ENCODE measurements at regions not wholly inside any gene's neighbourhood (a gene's known extent, or its start where the extent isn't known, plus 50 kb on each side); places are given as distances from the start of the nearest gene placed in this dataset.

GRCh38 chrY:15162211-15162610 is 637.9 kb downstream of the NLGN4Y start:
- no peak for DNase-seq

DNA sequence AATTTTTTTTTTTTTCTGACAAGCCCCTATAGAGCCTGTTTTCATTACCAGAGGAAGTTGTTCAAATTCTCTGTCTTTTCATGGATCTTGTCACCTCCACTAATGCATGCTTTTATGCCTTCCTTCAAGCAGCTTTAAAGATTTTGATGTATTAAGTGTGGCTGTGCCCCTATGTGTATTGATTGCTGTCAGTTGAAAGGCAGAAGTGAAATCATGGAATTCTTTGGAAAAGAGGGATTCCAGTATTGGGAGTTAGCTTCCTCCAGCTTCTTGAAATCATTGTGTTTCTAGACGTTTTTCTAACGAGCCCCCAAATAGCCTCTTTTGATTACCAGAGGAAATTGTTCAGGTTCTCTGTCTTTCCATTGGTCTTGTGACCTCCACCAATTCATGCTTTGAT is 655.6 kb downstream of the NLGN4Y start:
- DNase-seq, result no peak

DNA sequence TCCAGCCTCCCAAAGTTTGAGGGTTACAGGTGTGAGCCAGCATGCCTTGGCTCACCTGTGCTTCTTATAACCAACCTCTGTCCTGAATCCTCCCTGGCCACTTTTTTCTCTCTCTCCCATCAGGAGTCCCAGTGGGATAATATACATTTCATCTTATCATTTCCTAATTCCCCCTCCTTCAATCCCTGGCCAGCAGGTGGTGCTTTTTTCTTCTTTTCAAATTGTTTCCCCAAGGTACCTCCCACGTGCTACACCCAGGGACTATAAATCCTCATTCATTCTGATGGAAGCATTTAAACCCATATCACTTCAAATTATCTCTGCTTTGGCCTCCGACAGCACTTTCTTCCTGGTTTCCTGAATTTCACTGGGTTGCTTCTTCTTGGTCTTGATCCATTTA is 704.7 kb downstream of the NLGN4Y start:
- DNase-seq, result no peak

- no peak for DNase-seq
These were observed 715.3 kb downstream of the NLGN4Y start for GRCh38 chrY:15239596-15240132.

DNA sequence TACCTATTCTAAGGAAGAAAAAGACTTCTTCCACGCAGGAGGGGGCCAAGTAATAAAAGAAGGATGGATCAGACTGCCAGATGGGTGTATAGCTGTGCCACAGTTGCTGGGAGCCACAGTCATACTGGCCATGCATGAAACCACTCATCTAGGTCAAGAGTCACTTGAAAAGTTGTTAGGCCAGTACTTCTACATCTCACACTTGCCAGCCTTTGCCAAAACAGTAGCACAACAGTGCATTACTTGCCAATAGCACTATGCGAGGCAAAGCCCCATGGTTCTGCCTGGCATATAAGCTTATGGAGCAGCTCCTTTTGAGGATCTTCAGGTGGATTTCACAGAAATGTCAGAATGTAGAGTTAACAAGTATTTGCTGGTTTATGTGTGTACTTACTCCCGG is 735.0 kb downstream of the NLGN4Y start:
- no peak for DNase-seq

GRCh38 chrY:15286572-15286971 is 762.2 kb downstream of the NLGN4Y start:
- DNase-seq, result no peak

- DNase-seq, result no peak
These were observed 765.5 kb downstream of the NLGN4Y start for GRCh38 chrY:15289821-15290220.

- no peak for DNase-seq
These were observed 768.6 kb downstream of the NLGN4Y start for GRCh38 chrY:15292881-15293280.

GRCh38 chrY:15301879-15302278 is 777.5 kb downstream of the NLGN4Y start:
- DNase-seq, result no peak

GRCh38 chrY:15312166-15312565 is 787.8 kb downstream of the NLGN4Y start:
- no peak for DNase-seq

DNA sequence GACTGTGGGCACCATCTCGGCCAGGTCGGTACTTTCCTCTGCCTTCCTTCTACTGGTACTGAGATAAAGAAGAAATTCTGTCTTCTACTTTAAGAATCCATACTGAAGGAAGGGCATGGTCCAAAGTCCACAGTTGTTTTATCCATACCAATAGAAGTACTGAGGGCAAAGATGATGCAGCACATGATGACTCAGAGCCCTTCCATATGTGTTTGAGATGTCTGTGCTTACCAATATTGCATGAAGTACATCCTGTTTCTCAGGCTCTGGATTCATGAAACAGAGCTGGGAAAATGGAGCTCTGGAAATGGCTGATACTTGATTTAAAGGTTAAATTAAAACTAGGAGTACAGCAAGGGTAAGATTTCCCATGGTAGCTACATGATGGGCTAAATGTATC is 799.9 kb downstream of the NLGN4Y start:
- DNase-seq, result no peak

DNA sequence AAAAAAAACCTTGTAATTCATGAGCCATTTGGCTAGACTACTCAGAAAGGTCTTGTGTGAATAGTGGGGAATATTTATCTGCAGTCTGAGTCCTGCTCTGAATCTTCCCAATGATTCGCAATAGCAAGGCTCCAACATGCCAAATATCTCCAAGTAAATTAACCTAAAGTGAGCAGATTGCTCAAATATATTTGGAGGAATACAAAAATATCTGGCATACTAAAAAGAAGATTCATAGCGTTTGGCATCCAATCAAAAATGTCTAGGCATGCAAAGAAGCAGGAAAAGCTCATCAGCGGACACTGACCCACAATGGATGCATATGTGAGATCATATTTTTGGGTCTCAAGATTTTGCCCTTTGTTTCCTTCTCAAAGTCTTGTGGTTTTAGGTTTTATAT is 800.9 kb downstream of the NLGN4Y start:
- no peak for DNase-seq

DNA sequence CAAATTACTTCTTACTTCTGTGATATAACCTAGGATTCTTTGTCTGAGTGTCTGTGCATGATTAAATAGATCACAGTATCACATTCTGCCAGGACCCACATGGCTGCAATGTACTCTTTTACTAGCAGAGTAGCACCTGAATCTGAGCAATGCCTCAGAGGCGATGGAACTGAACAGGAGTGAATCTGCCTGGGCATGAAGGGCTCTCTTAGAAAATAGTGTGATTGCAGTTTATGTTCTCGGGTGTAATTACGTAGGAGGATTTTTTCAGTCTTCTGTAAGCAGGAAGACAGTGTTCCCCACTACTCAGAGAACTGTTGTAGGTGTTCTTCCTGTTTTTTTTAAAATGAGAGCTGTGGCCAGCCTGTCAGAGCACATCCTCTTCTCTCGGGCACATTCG is 802.3 kb downstream of the NLGN4Y start:
- no peak for DNase-seq

GRCh38 chrY:15328848-15329247 is 804.5 kb downstream of the NLGN4Y start:
- DNase-seq, result no peak

DNA sequence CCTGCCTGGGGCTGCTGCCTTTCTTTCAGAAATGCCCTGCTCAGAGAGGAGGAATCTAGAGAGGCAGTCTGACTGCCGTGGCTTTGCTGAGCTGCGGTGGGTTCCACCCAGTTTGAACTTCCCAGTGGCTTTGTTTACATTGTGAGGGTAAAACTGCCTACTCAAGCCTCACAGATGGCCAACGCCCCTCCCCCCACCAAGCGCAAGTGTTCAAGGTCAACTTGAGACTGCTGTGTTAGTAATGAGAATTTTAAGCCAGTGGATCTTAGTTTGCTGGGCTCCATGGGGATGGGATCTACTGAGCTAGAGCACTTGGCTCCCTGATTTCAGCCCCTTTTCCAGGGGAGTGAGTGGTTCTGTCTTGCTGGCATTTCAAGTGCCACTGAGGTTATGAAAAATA is 819.2 kb downstream of the NLGN4Y start:
- no peak for DNase-seq

- DNase-seq, result no peak
These were observed 821.3 kb downstream of the NLGN4Y start for GRCh38 chrY:15345471-15346155.

DNA sequence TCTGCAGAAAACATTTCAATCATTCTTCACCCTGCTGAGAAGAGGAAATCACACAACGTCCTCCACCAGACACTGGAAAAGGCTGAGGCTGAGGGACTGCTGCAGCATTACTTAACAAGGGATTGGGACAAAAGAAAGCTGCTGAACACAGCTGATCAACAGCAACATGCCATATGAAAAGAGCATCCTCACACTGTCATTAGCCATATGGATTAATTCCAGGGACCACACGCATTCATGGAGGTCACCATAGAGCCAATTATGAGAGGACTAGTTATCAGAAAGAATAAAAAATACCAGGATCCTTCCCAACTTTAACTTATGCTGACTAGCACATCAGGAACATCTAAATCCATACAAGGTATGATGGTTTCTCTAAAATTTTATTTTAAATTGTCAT is 825.0 kb downstream of the NLGN4Y start:
- no peak for DNase-seq

DNA sequence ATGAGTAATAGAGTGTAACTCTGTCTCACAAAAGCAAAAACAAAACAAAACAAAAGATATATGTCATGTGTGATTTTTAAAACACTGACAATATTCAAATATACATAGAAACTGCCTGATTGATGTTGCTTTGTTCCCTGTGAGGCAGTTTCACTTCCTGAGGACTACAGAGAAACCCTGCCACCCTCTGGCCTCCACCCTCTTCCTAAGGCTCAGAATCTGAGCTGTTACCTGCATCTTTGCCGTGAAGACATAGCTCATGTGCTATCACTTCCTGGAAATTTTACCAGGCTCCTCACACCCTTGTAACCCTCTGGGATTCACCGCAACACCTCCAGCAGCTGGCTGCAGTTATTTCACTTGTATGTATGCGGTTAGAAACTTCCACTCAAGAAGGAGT is 831.0 kb downstream of the NLGN4Y start:
- no peak for DNase-seq

- DNase-seq, result no peak
These were observed 836.1 kb downstream of the NLGN4Y start for GRCh38 chrY:15360471-15360870.

GRCh38 chrY:15364996-15365395 is 840.7 kb downstream of the NLGN4Y start:
- no peak for DNase-seq

DNA sequence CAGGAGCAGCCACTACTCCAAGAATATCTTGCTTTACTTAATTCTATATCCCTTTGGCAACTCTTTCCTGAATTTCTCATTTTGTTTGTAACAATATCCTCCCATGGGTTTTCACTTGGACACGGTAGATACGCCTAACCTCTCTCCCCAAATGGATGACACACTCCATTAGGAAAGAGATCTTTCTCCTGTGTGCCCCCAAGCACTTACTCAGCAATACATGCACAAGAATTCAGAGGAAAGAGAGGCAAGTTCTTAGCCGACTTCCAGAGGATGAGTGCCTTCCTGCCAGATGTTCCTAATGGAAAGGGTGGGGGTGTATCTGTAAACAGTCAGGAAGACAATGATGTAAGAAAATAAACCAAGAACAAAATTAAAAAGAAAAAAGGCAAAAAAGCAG is 844.5 kb downstream of the NLGN4Y start:
- no peak for DNase-seq

DNA sequence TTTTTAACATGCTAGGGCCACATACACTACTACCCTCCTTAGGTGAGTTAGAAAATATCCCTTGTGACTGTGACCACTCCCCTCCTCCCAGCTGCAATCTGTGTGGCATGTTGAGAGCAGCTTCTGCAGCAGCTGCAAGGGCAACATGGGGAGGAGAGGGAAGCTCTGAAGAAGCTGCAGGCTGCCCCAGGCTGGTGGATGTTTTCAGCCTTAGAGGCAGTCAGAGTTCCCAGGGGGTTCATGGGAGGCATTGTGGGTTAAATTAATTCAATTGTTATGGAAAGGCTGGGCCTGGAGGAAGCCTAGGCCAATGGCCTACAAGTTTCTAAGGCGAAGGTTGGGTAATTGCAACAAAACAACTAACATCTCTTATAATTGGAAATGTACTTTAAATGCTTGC is 860.8 kb downstream of the NLGN4Y start:
- no peak for DNase-seq

- DNase-seq, result no peak
These were observed 873.4 kb downstream of the NLGN4Y start for GRCh38 chrY:15397556-15398280.

DNA sequence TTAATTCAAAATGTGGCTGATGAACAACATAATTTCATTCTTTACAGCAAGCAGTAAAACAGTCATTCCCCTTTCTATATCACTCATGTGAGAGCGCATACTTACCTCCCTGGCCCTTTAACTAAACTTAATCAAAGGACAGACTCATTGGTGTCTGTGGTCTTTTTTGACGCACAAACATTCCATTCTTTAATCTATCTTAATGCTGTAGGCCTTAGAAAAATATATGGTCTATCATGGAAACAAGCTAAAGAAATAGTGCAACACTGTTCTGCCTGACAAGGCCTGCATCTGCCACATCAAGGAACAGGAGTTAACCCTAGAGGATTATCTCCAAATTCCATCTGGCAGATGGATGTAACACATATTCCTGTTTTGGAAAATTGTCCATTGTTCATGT is 878.1 kb downstream of the NLGN4Y start:
- DNase-seq, result no peak

GRCh38 chrY:15404551-15404950 is 880.2 kb downstream of the NLGN4Y start:
- DNase-seq, result no peak
